ENCODE measurements at regions not wholly inside any gene's neighbourhood (a gene's known extent, or its start where the extent isn't known, plus 50 kb on each side); places are given as distances from the start of the nearest gene placed in this dataset.
A peak's percentile ranks its signal among the peaks of the same experiment; 100 is the strongest.
"Not testable (repeated sequence)": the region's sequence is repeated elsewhere in the genome, so short reads cannot be mapped to it uniquely, and the experiment has no call there.

DNA sequence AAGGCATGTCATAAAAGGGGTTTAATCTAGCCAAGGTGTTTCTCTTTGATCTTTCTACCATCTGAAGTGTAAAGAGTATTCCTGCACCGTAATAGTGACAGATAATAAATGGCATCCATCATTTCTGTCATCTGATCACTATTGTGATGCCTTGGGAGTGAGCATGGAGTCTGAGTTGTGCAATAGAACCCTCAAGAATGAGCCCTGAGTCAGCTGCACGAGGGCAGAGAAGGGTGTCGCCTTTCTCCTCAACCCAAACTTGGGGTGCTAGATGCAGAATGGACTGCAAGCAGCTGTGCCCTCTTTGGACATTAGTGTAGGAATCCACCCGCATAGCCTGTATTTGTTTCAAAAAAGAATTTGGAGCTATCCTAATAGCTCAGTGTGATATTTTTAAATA is 115.2 kb downstream of the ZNF37A start:
- DNase-seq = no peak

- not testable (repeated sequence) for DNase-seq
Observed at GRCh38 chr10:38209748-38210147, 115.6 kb downstream of the ZNF37A start.

GRCh38 chr10:38212460-38212859 is 118.3 kb downstream of the ZNF37A start:
- DNase-seq = no peak

- no peak for DNase-seq
Observed at GRCh38 chr10:38226385-38226784, 132.2 kb downstream of the ZNF37A start.

DNA sequence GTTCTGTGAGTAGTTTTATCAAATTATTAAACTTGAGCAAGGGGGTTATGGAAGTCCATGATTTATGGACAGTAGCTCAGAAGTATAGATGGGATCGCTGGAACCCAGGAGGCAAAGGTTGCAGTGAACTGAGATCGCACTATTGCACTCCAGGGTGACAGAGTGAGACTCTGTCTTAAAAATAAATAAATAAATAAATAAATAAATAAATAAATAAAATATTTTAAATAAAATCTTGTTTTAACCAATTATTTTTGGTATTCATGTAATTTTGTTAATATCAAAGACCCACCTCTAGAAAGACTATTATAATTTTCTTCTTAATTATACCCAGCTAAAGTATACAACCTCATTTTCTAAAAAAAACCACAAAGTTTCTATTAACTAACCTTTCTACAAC is 134.3 kb downstream of the ZNF37A start:
- no peak for DNase-seq

DNA sequence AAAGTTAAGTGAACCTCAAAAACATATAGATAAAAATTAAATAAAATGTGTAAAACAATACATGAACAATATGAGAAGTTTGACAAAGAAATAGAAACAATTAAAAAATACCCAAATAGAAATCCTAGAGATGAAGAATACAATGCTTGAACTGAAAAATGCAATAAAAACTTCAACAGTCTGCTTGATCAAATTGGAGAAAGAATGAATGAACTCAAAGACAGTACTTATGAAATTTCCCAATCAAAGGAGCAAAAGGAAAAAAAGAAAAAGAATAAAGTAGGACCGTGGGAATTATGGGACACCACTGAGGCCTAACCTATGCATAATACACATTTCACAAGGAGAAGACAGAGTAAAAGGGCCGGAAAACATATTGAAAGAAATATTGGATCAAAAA is 144.3 kb downstream of the ZNF37A start:
- DNase-seq = not testable (repeated sequence)

DNA sequence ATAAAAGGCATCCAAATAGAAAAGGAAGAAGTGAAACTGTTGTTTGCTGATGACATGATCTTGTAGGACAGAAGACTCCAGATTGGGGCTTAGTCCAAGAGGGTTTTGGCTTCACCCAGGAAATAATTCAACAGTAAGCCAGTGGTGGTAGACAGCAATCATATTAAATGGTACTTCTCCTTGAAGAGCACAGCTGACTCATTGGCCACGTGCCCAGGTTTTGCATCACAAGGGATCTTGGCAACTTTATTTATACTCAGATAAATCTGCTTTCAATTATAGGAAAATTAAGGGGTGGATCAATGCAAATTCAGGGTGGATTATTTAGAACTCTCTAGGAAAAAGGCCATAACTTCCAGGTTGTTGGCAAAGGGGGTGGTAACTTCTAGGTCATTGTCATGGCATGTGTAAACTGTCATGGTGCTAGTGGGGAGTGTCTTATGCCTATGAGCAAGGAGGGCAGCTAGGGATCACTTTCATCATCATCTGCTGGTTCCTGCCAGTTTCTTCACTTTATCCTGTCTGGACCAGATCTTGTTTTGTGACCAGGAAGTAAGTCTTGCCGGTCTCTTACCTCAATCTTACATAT is 148.0 kb downstream of the ZNF37A start:
- DNase-seq = not testable (repeated sequence)

DNA sequence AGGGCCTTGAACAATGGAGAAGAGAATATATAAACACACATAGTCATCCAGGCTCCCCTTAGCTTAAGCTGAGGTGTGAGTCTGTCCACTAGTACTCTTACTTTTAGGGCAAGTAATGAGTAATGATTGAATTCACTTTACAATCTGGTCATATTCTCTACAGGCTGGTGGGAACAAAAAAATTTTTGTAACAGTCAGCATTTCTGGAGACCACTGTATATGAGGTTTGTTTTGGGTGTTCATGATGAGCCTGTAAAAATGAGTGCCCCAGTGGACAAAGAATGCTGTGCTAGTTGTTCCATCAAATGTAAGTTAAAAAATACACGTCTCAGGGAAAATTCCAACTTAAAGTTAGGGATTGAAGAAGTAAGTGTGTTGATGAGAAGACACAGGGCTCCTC is 154.0 kb downstream of the ZNF37A start:
- DNase-seq = not testable (repeated sequence)

DNA sequence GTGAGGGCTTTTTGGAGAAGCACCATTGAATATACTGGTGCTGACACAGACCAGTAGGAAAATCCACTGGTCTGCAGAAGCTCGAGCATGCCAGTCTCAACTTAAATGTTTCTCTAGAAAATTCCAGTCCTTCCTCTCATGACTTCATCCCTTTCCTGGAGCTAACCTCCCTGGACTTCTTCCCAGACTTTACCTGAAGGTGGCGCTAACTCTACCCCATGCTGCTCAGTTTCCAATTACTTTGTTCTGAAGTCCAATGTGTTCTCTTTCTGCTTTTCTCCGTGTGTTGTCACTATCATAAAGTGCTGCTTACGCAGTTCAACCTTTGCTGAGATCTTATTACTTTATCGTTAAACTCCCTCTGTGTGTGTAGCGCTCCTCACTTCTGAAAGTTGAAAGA is 158.4 kb downstream of the ZNF37A start:
- DNase-seq = not testable (repeated sequence)

- not testable (repeated sequence) for DNase-seq
Observed at GRCh38 chr10:38267555-38267954, 173.4 kb downstream of the ZNF37A start.

GRCh38 chr10:38271031-38271430 is 176.9 kb downstream of the ZNF37A start:
- DNase-seq = not testable (repeated sequence)

- DNase-seq = not testable (repeated sequence)
Observed at GRCh38 chr10:38274879-38275278, 180.7 kb downstream of the ZNF37A start.

GRCh38 chr10:38292560-38292959 is 198.4 kb downstream of the ZNF37A start:
- not testable (repeated sequence) for DNase-seq

GRCh38 chr10:38310111-38310510 is 216.0 kb downstream of the ZNF37A start:
- not testable (repeated sequence) for DNase-seq

DNA sequence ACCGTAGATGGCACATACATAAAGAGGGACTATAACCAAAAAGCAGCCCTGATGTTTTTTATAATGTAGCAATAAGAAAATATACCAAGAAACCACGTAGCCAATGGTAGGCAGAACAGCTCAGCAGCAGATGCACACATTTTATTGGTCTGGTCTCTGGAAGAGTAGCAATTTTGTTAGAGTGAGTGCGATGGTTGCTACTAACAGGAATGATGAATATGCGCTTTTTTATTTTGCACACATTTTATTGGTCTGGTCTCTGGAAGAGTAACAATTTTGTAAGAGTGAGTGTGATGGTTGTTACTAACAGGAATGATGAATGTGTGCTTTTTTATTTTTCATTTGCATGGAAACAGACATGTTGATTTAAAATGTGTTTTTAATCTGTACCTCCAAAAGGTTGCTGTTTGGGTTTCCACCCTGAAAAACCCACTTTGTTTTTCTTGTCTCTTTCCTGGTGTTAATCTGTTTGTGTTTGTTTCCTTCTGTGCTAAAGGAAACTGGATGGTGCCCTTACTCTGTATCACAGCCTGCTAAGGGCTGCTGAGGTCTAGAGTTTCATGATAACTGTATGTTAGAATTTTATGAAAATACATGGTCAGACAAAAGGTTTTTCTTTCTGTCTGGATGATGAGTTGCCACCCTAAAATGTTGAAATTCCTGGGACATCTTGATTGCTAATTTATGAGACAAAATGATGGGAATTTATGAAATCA is 221.1 kb downstream of the ZNF37A start:
- DNase-seq = not testable (repeated sequence)

DNA sequence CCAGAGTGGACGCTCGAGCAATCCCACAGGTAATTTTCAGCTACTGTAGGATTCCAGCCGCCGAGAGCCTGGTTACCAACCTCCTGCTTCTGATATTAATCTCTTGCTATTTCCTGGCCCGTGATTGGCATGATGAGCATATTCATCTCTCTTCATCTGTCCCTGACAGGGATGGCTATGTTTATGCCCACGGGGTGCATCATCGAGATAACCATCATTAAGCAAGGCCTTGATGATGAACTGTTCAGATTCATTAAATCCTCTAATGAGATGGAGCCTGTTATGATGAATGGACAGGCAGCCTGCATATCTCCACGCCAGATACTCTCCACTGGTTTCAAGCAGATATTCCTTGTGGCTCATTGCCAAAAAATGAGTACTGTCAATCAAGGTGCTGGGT is 227.3 kb downstream of the ZNF37A start:
- DNase-seq = not testable (repeated sequence)

DNA sequence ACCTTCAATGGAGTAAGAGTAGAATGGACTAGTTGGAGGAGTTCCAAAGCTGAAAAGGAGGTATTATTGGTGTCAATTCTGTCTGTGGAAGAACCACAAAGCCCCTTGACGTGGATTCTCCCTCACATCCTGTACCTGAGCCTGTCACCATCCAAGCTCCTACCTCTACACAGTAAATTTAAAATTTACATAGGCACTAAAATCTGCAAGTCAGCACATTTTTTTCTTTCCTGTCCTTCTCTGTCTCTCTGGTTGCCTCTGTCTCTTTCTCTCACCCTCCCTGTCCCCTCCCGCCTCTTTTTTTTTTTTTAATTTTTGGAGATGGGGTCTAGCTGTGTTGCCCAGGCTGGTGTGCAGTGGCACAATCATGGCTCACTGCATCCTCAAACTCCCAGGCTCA is 236.2 kb downstream of the ZNF37A start:
- not testable (repeated sequence) for DNase-seq

DNA sequence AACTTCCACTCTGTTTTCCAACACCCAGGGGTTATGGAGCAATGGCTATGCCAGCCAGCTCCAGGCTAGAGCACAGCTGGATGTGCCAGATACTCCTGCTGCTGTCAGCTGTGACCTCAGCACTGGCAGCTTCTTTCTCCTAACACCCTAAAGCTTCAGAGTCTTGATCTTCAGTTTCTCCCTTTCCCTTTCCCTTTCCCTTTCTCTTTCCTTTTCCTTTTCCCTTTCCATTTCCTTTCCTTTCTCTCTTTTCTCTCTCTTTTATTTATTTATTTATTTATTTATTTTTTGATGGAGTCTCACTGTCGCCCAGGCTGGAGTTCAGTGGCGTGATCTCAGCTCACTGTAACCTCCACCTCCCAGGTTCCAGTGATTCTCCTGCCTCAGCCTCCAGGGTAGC is 237.0 kb downstream of the ZNF37A start:
- DNase-seq = not testable (repeated sequence)

DNA sequence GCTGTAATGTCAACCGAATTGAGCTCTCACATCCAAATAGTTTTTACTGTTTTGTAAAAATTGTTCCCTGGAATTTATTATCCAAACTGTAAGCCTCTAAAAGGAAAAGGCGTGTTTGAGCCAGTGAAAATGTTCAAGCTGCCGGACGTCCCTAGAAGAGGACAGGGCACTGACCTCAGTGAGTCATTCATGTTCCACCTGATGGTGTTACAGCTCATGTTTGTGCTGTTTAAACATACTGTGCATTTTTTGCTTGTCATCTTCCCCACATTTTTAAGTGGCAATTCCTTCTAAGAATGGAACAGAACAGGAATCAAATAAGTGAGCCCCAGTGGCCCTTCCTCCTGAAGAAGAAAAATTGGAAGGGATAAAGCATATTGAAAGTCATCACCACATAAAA is 239.6 kb downstream of the ZNF37A start:
- DNase-seq = not testable (repeated sequence)

DNA sequence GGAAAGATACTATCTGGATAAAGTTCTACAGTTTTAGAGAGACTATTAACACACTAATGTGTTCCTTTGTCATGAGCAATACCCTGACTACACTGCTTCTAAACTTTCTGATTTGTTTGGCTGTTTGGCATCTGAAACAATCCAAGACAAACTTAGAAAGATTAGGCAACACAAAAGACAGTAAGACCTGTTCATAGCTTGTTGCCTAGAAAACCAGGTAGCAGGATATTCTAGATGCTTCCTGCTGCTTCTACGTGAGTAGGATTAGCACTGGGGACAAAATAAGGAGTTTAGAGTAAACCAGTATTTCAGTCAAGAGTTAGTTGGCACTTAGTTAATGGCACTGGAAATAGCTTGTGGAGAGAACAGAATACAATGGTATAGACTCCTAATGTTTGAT is 256.5 kb downstream of the ZNF37A start:
- not testable (repeated sequence) for DNase-seq

- not testable (repeated sequence) for DNase-seq
Observed at GRCh38 chr10:38354410-38354809, 260.3 kb downstream of the ZNF37A start.

DNA sequence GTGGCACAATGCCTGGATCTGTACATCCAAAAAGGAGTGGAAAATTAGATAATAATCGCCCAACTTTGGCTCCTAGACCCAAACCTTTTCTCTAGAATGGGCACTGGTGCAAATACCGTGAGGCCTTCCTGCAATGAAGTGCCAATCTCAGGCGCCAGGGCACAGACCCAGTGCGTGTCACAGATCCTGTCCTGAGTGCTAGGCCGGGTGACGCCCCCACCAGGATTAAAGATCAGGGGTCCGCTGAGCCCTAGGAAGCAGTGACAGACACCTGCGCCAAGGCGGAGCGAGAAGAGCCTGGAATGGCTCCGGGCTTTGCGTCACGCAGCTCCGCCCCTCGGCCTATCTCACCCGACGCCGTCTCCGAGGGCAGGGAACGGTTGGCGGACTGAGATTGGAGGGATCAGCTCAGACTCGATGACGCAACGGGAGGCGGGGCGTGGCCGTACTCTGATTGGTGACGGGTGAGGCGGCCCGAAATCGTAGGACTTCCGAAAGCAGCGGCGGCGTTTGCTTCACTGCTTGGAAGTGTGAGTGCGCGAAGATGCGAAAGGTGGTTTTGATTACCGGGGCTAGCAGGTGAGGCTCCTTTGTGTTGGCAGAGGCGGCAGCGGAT is 261.9 kb downstream of the ZNF37A start:
- peak; percentile 78 for DNase-seq

DNA sequence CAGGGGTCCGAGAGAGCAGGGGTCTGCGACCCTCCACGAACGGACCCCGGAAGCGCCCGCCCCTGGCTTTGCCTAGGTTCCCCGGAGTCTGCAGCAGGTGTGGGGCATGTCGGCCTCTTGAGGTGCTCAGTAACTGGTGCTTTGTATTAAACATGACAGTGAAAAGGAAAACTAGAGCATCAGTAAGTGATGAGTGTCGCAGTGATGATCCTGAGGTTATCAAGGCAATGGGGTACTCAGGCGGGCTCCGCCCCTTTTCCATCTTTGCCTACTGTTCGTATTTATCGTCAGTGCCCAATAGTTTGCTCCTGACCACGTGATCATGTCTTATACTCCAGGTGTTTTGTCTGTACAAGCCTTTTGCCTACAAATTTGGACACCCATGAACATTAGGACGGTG is 262.4 kb downstream of the ZNF37A start:
- not testable (repeated sequence) for DNase-seq

GRCh38 chr10:38362514-38362913 is 268.4 kb downstream of the ZNF37A start:
- not testable (repeated sequence) for DNase-seq
